Esophagus muscularis mucosa (tissue), 4 donors: ENCODE measurements at regions not wholly inside any gene's neighbourhood (a gene's known extent, or its start where the extent isn't known, plus 50 kb on each side); places are given as distances from the start of the nearest gene placed in this dataset.

Experiments
- DNase-seq: peaks from one replicate; pipeline ENCODE4 v3.0.0-alpha.2; 2017; ENCODE audit errors: extremely low spot score
- H3K27ac ChIP-seq, 4 donors: fragments of 200-600 bp; sonication (generic); replicated peaks in 1 of 4; 1 replicate in 3 of 4; 2 replicates in 1 of 4; pipeline ENCODE4 v1.5.1; 2016 to 2019; ENCODE audit warnings: mild to moderate bottlenecking in 1 of 4
- H3K27me3 ChIP-seq, 4 donors: fragments of 200-600 bp; sonication (generic); one replicate each; pipeline versions ENCODE4 v1.5.1 to v1.6.0; 2016 to 2019
- H3K36me3 ChIP-seq, 4 donors: fragments of 200-600 bp; sonication (generic); one replicate each; pipeline ENCODE4 v1.5.1; 2016 to 2019
- H3K4me1 ChIP-seq, 4 donors: fragments of 200-600 bp; sonication (generic); one replicate each; pipeline ENCODE4 v1.5.1; 2016 to 2019
- H3K4me3 ChIP-seq, 4 donors: fragments of 200-600 bp; sonication (generic); 1 replicate in 2 of 4; 2 replicates in 2 of 4; pipeline ENCODE4 v1.5.1; 2016 to 2019; ENCODE audit warnings: mild to moderate bottlenecking in 4 of 4, moderate library complexity in 1 of 4
- H3K9me3 ChIP-seq, 4 donors: fragments of 200-600 bp; sonication (generic); 1 replicate in 3 of 4; 2 replicates in 1 of 4; pipeline ENCODE4 v1.5.1; 2016 to 2019
- CTCF ChIP-seq, 3 experiments: fragments of 200-600 bp in 2 of 3; fragments of 450-650 bp in 1 of 3; sonication (generic) in 2 of 3; IDR thresholded peaks; one replicate each; pipeline ENCODE4 v1.5.1; 2017 to 2019; ENCODE audit warnings: antibody characterized with exemption in 3 of 3, mild to moderate bottlenecking in 2 of 3, moderate library complexity in 1 of 3
- EP300 ChIP-seq: sonication (generic); formaldehyde crosslinking; IDR thresholded peaks from one replicate; pipeline ENCODE4 v1.6.1; 2017; ENCODE audit warnings: antibody characterized with exemption
- POLR2A ChIP-seq: fragments of 450-650 bp; IDR thresholded peaks from one replicate; pipeline ENCODE4 v1.6.1; 2017; ENCODE audit warnings: antibody characterized with exemption, moderate library complexity, mild to moderate bottlenecking, low read depth
- POLR2AphosphoS5 ChIP-seq, 2 donors: sonication (generic); formaldehyde crosslinking; IDR thresholded peaks; one replicate each; pipeline ENCODE4 v1.6.1; 2017; ENCODE audit warnings: antibody characterized with exemption in 2 of 2
- WGBS: methylation state at CpG from one replicate; pipeline ENCODE4 v1.1.5; 2018; 5-methylcytosine and 5-hydroxymethylcytosine counted together
- intact Hi-C: fragments of 100-400 bp; cut with DNase I; formaldehyde crosslinking; loops from one replicate; pipeline ENCODE4 v1.15.1; 2023

- no peak for DNase-seq
- Histone ChIP-seq H3K27me3 (no peaks in the 10 kb centered on the region), H3K4me3 (no peak overlapping the region), H3K27ac (no peak overlapping the region), H3K4me1 (peaks cover 0 to 10% (median 0%) of the 10 kb centered on the region in 4 donors), H3K36me3 (no peaks in the 10 kb centered on the region), H3K9me3 (no peaks in the 10 kb centered on the region)
- WGBS = 83% methylated on average over 1 of the region's 1 CpG
- no peak for TF ChIP-seq POLR2A
- no peak for TF ChIP-seq EP300
- TF ChIP-seq POLR2AphosphoS5 (IDR thresholded peaks at IDR 0.05) = no peak
- no peak for TF ChIP-seq CTCF (IDR thresholded peaks at IDR 0.05)
- intact Hi-C loops = no loop called here
Measured at GRCh38 chr7:82701949-82702348, 258.4 kb upstream of the CACNA2D1 start.

GRCh38 chr7:82700741-82701140 is 257.2 kb upstream of the CACNA2D1 start:
- no peak for TF ChIP-seq EP300
- TF ChIP-seq POLR2A = no peak
- TF ChIP-seq CTCF (IDR thresholded peaks at IDR 0.05) = no peak
- TF ChIP-seq POLR2AphosphoS5 (IDR thresholded peaks at IDR 0.05) = no peak
- intact Hi-C loops = no loop called here
- peaks cover 0 to 10% (median 0%) of the 10 kb centered on the region in 4 donors for H3K4me1 ChIP-seq
- no peaks in the 10 kb centered on the region for H3K9me3 ChIP-seq
- H3K36me3 ChIP-seq = no peaks in the 10 kb centered on the region
- H3K27me3 ChIP-seq = no peaks in the 10 kb centered on the region
- no peak for DNase-seq
- no peak overlapping the region for H3K4me3 ChIP-seq
- H3K27ac ChIP-seq = no peak overlapping the region
- WGBS = 82% methylated on average over 2 of the region's 2 CpGs

- no peak for DNase-seq
- Histone ChIP-seq H3K27me3 (no peaks in the 10 kb centered on the region), H3K4me1 (peaks cover 0 to 10% (median 0%) of the 10 kb centered on the region in 4 donors), H3K4me3 (no peak overlapping the region), H3K9me3 (no peaks in the 10 kb centered on the region), H3K36me3 (no peaks in the 10 kb centered on the region), H3K27ac (no peak overlapping the region)
- intact Hi-C loops = no loop called here
- TF ChIP-seq EP300 = no peak
- no peak for TF ChIP-seq POLR2AphosphoS5 (IDR thresholded peaks at IDR 0.05)
- TF ChIP-seq POLR2A = no peak
- TF ChIP-seq CTCF (IDR thresholded peaks at IDR 0.05) = no peak
- 65% methylated on average over 3 of the region's 3 CpGs for WGBS
Measured at GRCh38 chr7:82699773-82700186, 256.2 kb upstream of the CACNA2D1 start.

GRCh38 chr7:82697897-82698296 is 254.3 kb upstream of the CACNA2D1 start:
- WGBS = 68% methylated on average over 3 of the region's 3 CpGs
- H3K9me3 ChIP-seq = no peaks in the 10 kb centered on the region
- peaks cover 0 to 10% (median 0%) of the 10 kb centered on the region in 4 donors for H3K4me1 ChIP-seq
- intact Hi-C loops = no loop called here
- no peak for DNase-seq
- H3K36me3 ChIP-seq = no peaks in the 10 kb centered on the region
- TF ChIP-seq CTCF (IDR thresholded peaks at IDR 0.05) = no peak
- no peak for TF ChIP-seq POLR2A
- no peak for TF ChIP-seq POLR2AphosphoS5 (IDR thresholded peaks at IDR 0.05)
- no peak for TF ChIP-seq EP300
- no peak overlapping the region for H3K27ac ChIP-seq
- H3K27me3 ChIP-seq = no peaks in the 10 kb centered on the region
- H3K4me3 ChIP-seq = no peak overlapping the region

- Histone ChIP-seq H3K4me1 (peaks cover 0 to 10% (median 0%) of the 10 kb centered on the region in 4 donors), H3K36me3 (no peaks in the 10 kb centered on the region), H3K27me3 (no peaks in the 10 kb centered on the region), H3K27ac (no peak overlapping the region), H3K9me3 (no peaks in the 10 kb centered on the region), H3K4me3 (no peak overlapping the region)
- no peak for TF ChIP-seq CTCF (IDR thresholded peaks at IDR 0.05)
- intact Hi-C loops = no loop called here
- WGBS = 97% methylated on average over 3 of the region's 3 CpGs
- DNase-seq = no peak
Measured at GRCh38 chr7:82696631-82697030, 253.1 kb upstream of the CACNA2D1 start.
